Activated naive CD8-positive, alpha-beta T cell treated with anti-CD3 and anti-CD28 coated beads, Interleukin-2, amount 50 U/mL, for 24 hours (primary cell): ENCODE measurements at regions not wholly inside any gene's neighbourhood (a gene's known extent, or its start where the extent isn't known, plus 50 kb on each side); places are given as distances from the start of the nearest gene placed in this dataset.
"Not testable (repeated sequence)": the region's sequence is repeated elsewhere in the genome, so short reads cannot be mapped to it uniquely, and the experiment has no call there.

Source experiments
- ATAC-seq: fragments of 150-1000 bp; cut with Tn5 transposase; one replicate; pipeline ENCODE4 v1.10.0; 2021
- DNase-seq: peaks from one replicate; pipeline ENCODE4 v3.0.0; 2021
- H3K27ac Mint-ChIP-seq: one replicate; pipeline ENCODE4 v1.8.0; 2021; ENCODE audit warnings: mild to moderate bottlenecking, mixed read lengths
- H3K27me3 Mint-ChIP-seq: one replicate; pipeline ENCODE4 v1.8.0; 2021; ENCODE audit warnings: mixed read lengths
- H3K36me3 Mint-ChIP-seq: one replicate; pipeline ENCODE4 v1.8.0; 2021; ENCODE audit warnings: low read depth, mixed read lengths
- H3K4me1 Mint-ChIP-seq: one replicate; pipeline ENCODE4 v1.8.0; 2021; ENCODE audit warnings: mixed read lengths
- H3K4me3 Mint-ChIP-seq: one replicate; pipeline ENCODE4 v1.8.0; 2021; ENCODE audit warnings: mild to moderate bottlenecking, moderate library complexity, mixed read lengths
- H3K9me3 Mint-ChIP-seq: one replicate; pipeline ENCODE4 v1.8.0; 2021; ENCODE audit warnings: mixed read lengths

- Mint-ChIP-seq H3K36me3 (no peaks in the 10 kb centered on the region), H3K27me3 (peaks cover under 1% of the 10 kb centered on the region), H3K9me3 (no peaks in the 10 kb centered on the region), H3K4me1 (no peaks in the 10 kb centered on the region), H3K4me3 (no peak overlapping the region), H3K27ac (no peak overlapping the region)
- no peak for DNase-seq
- ATAC-seq, result no peak
Observed at GRCh38 chr5:60505373-60506171, 194.4 kb downstream of the DEPDC1B start.

DNA sequence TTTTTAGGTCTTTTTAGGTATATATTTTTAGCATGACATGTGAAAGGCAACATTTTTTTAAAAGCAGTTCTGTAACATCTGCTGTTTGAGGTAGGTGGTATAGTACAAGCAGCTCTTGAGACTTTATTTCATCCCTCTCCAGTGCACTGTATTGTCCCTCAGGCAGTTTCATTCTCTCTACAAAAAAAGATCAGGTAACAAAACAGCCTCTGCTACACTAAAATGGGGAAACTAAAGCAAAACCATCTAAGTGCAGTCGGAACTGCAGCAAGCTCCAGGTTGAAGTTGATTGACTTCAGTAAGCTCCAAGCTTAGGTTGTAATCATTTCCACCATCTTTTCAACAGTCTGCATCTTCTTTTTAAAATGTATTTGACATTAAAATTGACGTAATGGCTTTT lies 195.6 kb downstream of the DEPDC1B start:
- no peak overlapping the region for H3K27ac Mint-ChIP-seq
- no peak for ATAC-seq

DNA sequence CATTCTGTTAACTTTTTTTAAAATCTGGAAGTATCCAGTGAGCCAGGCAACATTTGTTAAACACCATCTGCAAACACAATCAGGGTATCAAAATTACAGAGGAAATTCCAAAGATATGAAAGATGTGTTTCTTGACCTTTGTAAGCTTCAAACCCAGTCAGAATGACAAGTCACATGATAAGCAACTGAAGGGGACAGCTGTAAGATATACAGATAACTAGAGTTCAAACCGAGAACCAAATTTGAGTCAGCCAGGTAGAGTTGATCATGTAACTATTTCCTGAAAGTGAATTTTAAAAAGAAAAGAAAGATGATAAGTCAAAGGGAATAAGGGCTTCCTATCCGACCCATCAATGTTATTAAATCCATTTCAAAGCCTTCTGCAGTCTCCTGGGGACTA lies 196.2 kb downstream of the DEPDC1B start:
- no peaks in the 10 kb centered on the region for H3K9me3 Mint-ChIP-seq
- no peak for ATAC-seq
- no peak overlapping the region for H3K4me3 Mint-ChIP-seq
- no peak overlapping the region for H3K27ac Mint-ChIP-seq
- H3K4me1 Mint-ChIP-seq, result no peaks in the 10 kb centered on the region
- H3K27me3 Mint-ChIP-seq, result no peaks in the 10 kb centered on the region
- H3K36me3 Mint-ChIP-seq, result no peaks in the 10 kb centered on the region
- DNase-seq, result no peak

More for the DNA sequence above, 195.6 kb downstream of the DEPDC1B start:
- Mint-ChIP-seq H3K36me3 (no peaks in the 10 kb centered on the region), H3K27me3 (no peaks in the 10 kb centered on the region), H3K4me3 (no peak overlapping the region), H3K4me1 (no peaks in the 10 kb centered on the region), H3K9me3 (no peaks in the 10 kb centered on the region)
- DNase-seq, result no peak

- DNase-seq (no peak), ATAC-seq (no peak)
- Mint-ChIP-seq H3K9me3 (no peaks in the 10 kb centered on the region), H3K4me1 (no peaks in the 10 kb centered on the region), H3K27ac (no peak overlapping the region), H3K36me3 (no peaks in the 10 kb centered on the region), H3K27me3 (no peaks in the 10 kb centered on the region), H3K4me3 (no peak overlapping the region)
Observed at GRCh38 chr5:60497706-60498500, 202.1 kb downstream of the DEPDC1B start.

- Mint-ChIP-seq H3K36me3 (no peaks in the 10 kb centered on the region), H3K4me3 (no peak overlapping the region), H3K9me3 (no peaks in the 10 kb centered on the region), H3K4me1 (no peaks in the 10 kb centered on the region), H3K27ac (no peak overlapping the region), H3K27me3 (no peaks in the 10 kb centered on the region)
- ATAC-seq (no peak), DNase-seq (no peak)
Observed at GRCh38 chr5:60495644-60496520, 204.1 kb downstream of the DEPDC1B start.

DNA sequence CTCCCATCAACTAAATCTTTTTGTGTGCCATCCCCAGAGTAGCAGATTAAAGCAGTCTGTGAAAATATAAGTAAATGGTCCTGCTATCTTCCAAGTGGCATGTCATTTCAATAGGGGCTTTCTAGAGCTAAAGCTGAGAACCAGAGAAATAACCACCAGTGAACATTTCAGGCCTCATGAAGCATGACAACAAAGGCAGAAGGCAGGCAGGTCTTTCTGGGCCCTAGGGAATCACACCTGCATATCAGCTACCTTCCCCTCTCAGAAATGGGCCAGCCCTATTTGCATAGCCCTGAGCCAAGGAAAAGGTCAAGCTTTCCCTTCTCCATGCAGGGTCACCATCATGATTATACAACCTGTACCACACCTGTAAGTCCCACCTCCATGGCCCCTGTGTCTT lies 205.3 kb downstream of the DEPDC1B start:
- Mint-ChIP-seq H3K27me3 (no peaks in the 10 kb centered on the region), H3K36me3 (no peaks in the 10 kb centered on the region), H3K4me3 (no peak overlapping the region), H3K9me3 (no peaks in the 10 kb centered on the region), H3K4me1 (no peaks in the 10 kb centered on the region), H3K27ac (no peak overlapping the region)
- no peak for DNase-seq
- ATAC-seq, result no peak

DNA sequence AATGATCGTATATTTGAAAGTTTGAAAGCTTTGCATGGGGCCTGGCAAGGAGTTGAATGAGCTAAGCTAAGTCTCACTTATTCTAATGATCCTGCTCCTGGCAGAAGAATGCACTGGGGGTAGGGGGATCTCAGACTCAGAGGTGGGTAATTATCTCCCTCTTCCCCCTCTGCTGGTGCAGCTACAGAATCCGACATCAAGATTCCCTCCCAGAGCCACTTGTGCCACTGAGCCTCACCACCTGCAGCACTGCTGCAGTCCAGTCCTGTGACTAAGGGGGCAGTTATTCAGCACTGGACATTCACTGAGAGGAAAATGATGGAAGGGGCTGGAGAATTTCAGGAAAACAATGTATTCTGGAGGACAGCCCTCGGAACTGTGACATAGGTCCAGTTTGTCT lies 205.8 kb downstream of the DEPDC1B start:
- no peak overlapping the region for H3K27ac Mint-ChIP-seq

GRCh38 chr5:60493372-60493771 lies 206.6 kb downstream of the DEPDC1B start:
- H3K36me3 Mint-ChIP-seq, result no peaks in the 10 kb centered on the region
- H3K27me3 Mint-ChIP-seq, result no peaks in the 10 kb centered on the region
- ATAC-seq, result no peak
- no peak overlapping the region for H3K4me3 Mint-ChIP-seq
- DNase-seq, result no peak
- H3K4me1 Mint-ChIP-seq, result no peaks in the 10 kb centered on the region
- H3K9me3 Mint-ChIP-seq, result no peaks in the 10 kb centered on the region
- no peak overlapping the region for H3K27ac Mint-ChIP-seq

More for the DNA sequence above, 205.8 kb downstream of the DEPDC1B start:
- H3K27me3 Mint-ChIP-seq, result no peaks in the 10 kb centered on the region
- no peak overlapping the region for H3K4me3 Mint-ChIP-seq
- no peak for DNase-seq
- H3K36me3 Mint-ChIP-seq, result no peaks in the 10 kb centered on the region
- ATAC-seq, result no peak
- no peaks in the 10 kb centered on the region for H3K4me1 Mint-ChIP-seq
- H3K9me3 Mint-ChIP-seq, result no peaks in the 10 kb centered on the region

DNA sequence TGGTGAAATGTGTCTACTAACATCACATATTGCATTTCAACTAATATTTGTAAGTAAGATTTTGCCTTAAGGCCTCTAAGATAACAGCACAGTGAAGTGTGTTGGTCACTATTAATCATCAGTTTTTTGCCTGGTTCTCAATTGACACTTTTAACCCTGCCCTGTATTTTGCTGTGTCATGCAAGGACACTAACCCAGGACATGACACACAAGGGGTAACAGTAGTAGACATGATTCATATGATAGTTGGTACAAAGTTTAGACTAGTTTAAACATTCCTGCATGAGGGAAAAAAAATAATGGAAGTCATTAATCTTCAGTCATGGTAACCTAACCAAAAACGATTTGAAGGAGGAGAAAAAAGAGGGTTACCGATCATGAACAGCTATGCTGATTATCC lies 207.0 kb downstream of the DEPDC1B start:
- no peak overlapping the region for H3K4me3 Mint-ChIP-seq
- H3K27me3 Mint-ChIP-seq, result no peaks in the 10 kb centered on the region
- no peak overlapping the region for H3K27ac Mint-ChIP-seq
- ATAC-seq (no peak), DNase-seq (no peak)
- no peaks in the 10 kb centered on the region for H3K36me3 Mint-ChIP-seq
- no peaks in the 10 kb centered on the region for H3K4me1 Mint-ChIP-seq
- no peaks in the 10 kb centered on the region for H3K9me3 Mint-ChIP-seq

- H3K27me3 Mint-ChIP-seq, ATAC-seq: not testable (repeated sequence)
Observed at GRCh38 chr5:60492358-60492757, 207.6 kb downstream of the DEPDC1B start.

DNA sequence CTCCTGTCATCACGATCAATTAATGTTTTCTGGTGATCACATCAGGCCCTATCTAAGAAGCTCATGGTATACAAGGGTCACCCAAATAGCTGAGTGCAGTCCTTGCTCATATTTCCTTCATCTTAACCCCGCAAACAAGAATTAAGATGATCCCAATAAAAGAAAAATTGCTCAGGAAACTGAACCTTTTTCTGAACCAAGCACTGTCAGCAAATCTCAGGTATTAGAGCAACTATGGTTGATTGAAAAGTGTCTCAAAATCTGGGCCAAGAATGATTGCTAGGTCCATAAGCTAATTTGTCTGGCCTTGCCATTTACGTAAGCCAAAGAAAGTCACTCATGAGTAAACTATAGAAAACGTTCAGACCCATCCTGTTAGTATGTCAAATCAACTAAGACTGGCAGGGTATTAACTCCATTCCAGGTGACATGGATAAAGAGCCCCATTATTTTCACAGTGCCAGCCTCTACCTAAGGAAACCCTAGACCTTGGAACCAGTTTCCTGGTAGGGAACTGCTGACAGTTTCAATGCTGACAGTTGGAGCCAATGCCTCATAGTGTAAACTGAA lies 209.3 kb downstream of the DEPDC1B start:
- no peaks in the 10 kb centered on the region for H3K9me3 Mint-ChIP-seq
- H3K27ac Mint-ChIP-seq, result no peak overlapping the region
- no peaks in the 10 kb centered on the region for H3K4me1 Mint-ChIP-seq
- ATAC-seq (no peak), DNase-seq (no peak)
- H3K27me3 Mint-ChIP-seq, result no peaks in the 10 kb centered on the region
- no peak overlapping the region for H3K4me3 Mint-ChIP-seq
- H3K36me3 Mint-ChIP-seq, result no peaks in the 10 kb centered on the region

More at GRCh38 chr5:60492358-60492757, 207.6 kb downstream of the DEPDC1B start:
- H3K9me3 Mint-ChIP-seq, H3K36me3 Mint-ChIP-seq, H3K27ac Mint-ChIP-seq, H3K4me3 Mint-ChIP-seq, H3K4me1 Mint-ChIP-seq, DNase-seq: not testable (repeated sequence)

DNA sequence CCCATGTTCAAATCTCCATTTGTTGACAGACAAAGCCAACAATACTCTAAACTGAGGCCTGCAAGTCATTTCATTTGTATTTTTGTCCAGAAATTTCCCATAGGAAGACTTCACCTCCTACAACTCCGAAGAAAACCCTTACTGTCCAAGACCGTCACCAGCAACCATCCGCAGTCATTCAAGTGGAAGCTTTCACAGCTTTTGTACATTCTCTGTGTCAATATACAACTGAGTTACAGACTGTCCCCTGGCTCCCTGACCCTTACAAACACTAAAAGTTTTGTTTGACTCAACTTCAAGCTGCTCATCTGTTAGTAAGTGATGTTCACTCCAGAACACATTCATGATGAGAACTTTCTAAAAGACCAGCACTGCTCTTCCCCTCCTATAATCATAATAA lies 210.1 kb downstream of the DEPDC1B start:
- no peak for DNase-seq
- no peaks in the 10 kb centered on the region for H3K9me3 Mint-ChIP-seq
- H3K4me3 Mint-ChIP-seq, result no peak overlapping the region
- H3K36me3 Mint-ChIP-seq, result no peaks in the 10 kb centered on the region
- ATAC-seq, result no peak
- no peaks in the 10 kb centered on the region for H3K27me3 Mint-ChIP-seq
- no peak overlapping the region for H3K27ac Mint-ChIP-seq
- no peaks in the 10 kb centered on the region for H3K4me1 Mint-ChIP-seq

DNA sequence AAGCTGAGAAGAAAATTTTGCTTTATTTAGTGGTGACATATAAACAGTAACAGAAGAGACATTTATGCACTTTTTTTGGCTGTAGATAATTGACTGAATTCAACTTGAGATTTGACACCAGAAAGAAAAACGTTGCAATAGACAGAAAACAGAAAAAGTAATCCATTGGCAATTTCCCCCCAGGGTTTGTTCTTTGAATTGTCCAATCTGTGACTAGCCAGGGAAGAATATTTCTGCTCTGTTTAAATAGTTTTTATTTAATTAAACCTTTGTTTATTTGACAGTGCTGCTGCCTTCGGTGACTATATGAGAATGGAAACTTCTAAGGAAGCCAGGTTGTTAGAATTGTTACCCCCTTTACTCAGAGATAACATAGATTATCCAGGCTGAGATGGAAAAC lies 210.6 kb downstream of the DEPDC1B start:
- no peak for ATAC-seq
- no peaks in the 10 kb centered on the region for H3K9me3 Mint-ChIP-seq
- no peaks in the 10 kb centered on the region for H3K27me3 Mint-ChIP-seq

GRCh38 chr5:60488466-60489130 lies 211.4 kb downstream of the DEPDC1B start:
- no peak overlapping the region for H3K4me3 Mint-ChIP-seq
- no peak overlapping the region for H3K27ac Mint-ChIP-seq
- H3K27me3 Mint-ChIP-seq, result no peaks in the 10 kb centered on the region
- no peaks in the 10 kb centered on the region for H3K4me1 Mint-ChIP-seq
- no peak for ATAC-seq
- H3K9me3 Mint-ChIP-seq, result no peaks in the 10 kb centered on the region
- no peak for DNase-seq
- H3K36me3 Mint-ChIP-seq, result no peaks in the 10 kb centered on the region

More for the DNA sequence above, 210.6 kb downstream of the DEPDC1B start:
- Mint-ChIP-seq H3K4me3 (no peak overlapping the region), H3K36me3 (no peaks in the 10 kb centered on the region), H3K4me1 (no peaks in the 10 kb centered on the region), H3K27ac (no peak overlapping the region)
- DNase-seq, result no peak
